ENCODE measurements at regions not wholly inside any gene's neighbourhood (a gene's known extent, or its start where the extent isn't known, plus 50 kb on each side); places are given as distances from the start of the nearest gene placed in this dataset.

GRCh38 chr6:102986086-102986485 is 1592.6 kb downstream of the GRIK2 start:
- no peaks in the 10 kb centered on the region for H3K79me2 ChIP-seq (ENCODE audit: control insufficient read depth in 1 of 2, insufficient read depth in 2 of 2, low read length in 2 of 2)
- CTCF ChIA-PET (ENCODE audit: partially characterized antibody), result no interaction called here
- no peaks in the 10 kb centered on the region for H3K9me3 ChIP-seq (ENCODE audit: insufficient read depth in 2 of 2, low read depth in 1 of 2, low read length in 1 of 2)
- H2BK12ac ChIP-seq (ENCODE audit: low read depth, low read length), result no peak overlapping the region
- no peak overlapping the region for H3K4me2 ChIP-seq (ENCODE audit: insufficient read depth in 1 of 2, low read depth in 2 of 2, low read length in 2 of 2)
- H4K8ac ChIP-seq (ENCODE audit: extremely low read depth, insufficient read depth, low read length), result no peak overlapping the region
- no peak overlapping the region for H3K23ac ChIP-seq (ENCODE audit: insufficient read length)
- H3K4ac ChIP-seq (replicated peaks; ENCODE audit: insufficient read length, low read depth, low read length), result no peak overlapping the region
- H3K14ac ChIP-seq (ENCODE audit: insufficient read length), result no peak overlapping the region
- H4K20me1 ChIP-seq (replicated peaks in 1 of 2; ENCODE audit: control insufficient read depth in 1 of 2, insufficient read depth in 2 of 2, low read length in 2 of 2), result no peaks in the 10 kb centered on the region
- no peak overlapping the region for H3K56ac ChIP-seq (replicated peaks; ENCODE audit: insufficient read length, low read depth, low read length)
- DNase-seq (ENCODE audit: low read depth in 1 of 2, low spot score in 2 of 2) (no peak), FAIRE-seq (no peak)
- H3K4me3 ChIP-seq (ENCODE audit: extremely low read depth in 1 of 4, insufficient read depth in 2 of 4, low read depth in 3 of 4, low read length in 4 of 4), result no peak overlapping the region
- no peaks in the 10 kb centered on the region for H3K27me3 ChIP-seq (replicated peaks in 1 of 4; ENCODE audit: control insufficient read depth in 3 of 4, extremely low read depth in 1 of 4, insufficient read depth in 3 of 4, low read length in 3 of 4)
- no peaks in the 10 kb centered on the region; the same call in 1 of the 2 replicates for H3K23me2 ChIP-seq (ENCODE audit: low read depth, low read length)
- H2BK120ac ChIP-seq (replicated peaks; ENCODE audit: low read depth, low read length), result no peak overlapping the region
- no peak overlapping the region for H2AFZ ChIP-seq (ENCODE audit: low read length)
- H2BK15ac ChIP-seq (ENCODE audit: low read length), result no peak overlapping the region
- no peaks in the 10 kb centered on the region for H3K36me3 ChIP-seq (ENCODE audit: control insufficient read depth in 2 of 4, insufficient read depth in 4 of 4, low read length in 3 of 4)
- H4K91ac ChIP-seq (replicated peaks; ENCODE audit: insufficient read length, low read length), result no peak overlapping the region
- no peak overlapping the region for H2BK5ac ChIP-seq (ENCODE audit: low read depth, low read length)
- H4K5ac ChIP-seq (ENCODE audit: insufficient read length, low read depth, low read length), result no peak overlapping the region
- H3K18ac ChIP-seq (ENCODE audit: extremely low read depth, low read length), result no peak overlapping the region
- POLR2A ChIA-PET (ENCODE audit: partially characterized antibody), result no interaction called here
- no peaks in the 10 kb centered on the region for H3K79me1 ChIP-seq (ENCODE audit: low read depth, low read length)
- no peak overlapping the region for H2BK20ac ChIP-seq (ENCODE audit: low read length)
- H3K9ac ChIP-seq (replicated peaks in 1 of 4; ENCODE audit: extremely low read depth in 1 of 4, low read depth in 3 of 4, low read length in 3 of 4), result no peak overlapping the region
- H3K4me1 ChIP-seq (replicated peaks in 1 of 4; ENCODE audit: control insufficient read depth in 3 of 4, insufficient read depth in 4 of 4, low read length in 3 of 4), result 0 out of 7 replicates have a peak, but pooled peaks cover 0 to 2% (median 0%) of the 10 kb centered on the region in 4 experiments
- no peak overlapping the region for H3K27ac ChIP-seq (ENCODE audit: low read depth, low read length)
- no peak overlapping the region for H2AK5ac ChIP-seq (ENCODE audit: low read depth, low read length)
- no peak for TF ChIP-seq CHD7 (IDR thresholded peaks at IDR 0.05; ENCODE audit: insufficient replicate concordance, low read length)
- no peak for TF ChIP-seq HDAC6 (IDR thresholded peaks at IDR 0.05; ENCODE audit: low read depth, low read length)

All from H1 (cell line).